Limb (tissue), 2 donors: ENCODE measurements at regions not wholly inside any gene's neighbourhood (a gene's known extent, or its start where the extent isn't known, plus 50 kb on each side); places are given as distances from the start of the nearest gene placed in this dataset.
"Not testable (repeated sequence)": the region's sequence is repeated elsewhere in the genome, so short reads cannot be mapped to it uniquely, and the experiment has no call there.

Experiments
- DNase-seq, 2 donors: peaks; one replicate each; pipeline ENCODE4 v3.0.0-alpha.2; 2016; ENCODE audit errors: extremely low spot score in 2 of 2

DNA sequence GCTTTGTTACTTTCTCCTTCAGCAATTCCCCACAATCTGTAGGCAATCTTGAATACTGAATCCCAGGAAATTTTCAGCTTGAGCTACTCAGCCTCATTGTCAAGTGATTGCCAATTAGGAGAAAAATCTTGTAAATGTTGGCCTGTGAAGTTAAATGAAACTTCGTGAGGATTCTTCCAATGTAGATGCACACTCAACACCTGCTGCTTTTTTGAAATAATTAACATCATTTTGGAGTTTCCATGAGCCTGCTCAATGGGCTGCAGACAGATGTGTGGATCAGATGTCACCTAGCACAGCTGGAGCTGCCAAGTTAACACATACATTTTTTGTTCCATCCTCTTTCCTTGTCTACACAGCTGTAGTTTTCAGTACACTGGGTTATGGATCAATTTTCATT is 645.6 kb upstream of the LUZP2 start:
- no peak for DNase-seq

DNA sequence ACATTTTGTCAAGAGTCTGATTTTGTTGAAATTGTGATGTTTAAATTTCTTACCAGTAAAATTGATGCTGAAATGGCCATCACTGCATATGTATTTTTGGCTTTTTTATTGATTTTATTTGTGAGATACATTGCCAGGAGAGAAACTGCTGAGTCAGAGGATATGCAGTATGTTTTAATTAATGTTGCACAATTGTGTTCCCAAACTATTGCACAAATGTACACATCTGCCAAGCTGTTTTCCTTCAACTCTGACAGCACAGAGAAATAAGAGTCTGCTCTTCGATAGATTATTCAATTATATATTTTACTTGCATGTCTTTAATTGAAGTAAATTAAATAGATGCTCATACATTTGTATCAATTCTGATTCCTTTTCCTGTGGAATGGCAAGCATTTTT is 640.2 kb upstream of the LUZP2 start:
- no peak for DNase-seq

DNA sequence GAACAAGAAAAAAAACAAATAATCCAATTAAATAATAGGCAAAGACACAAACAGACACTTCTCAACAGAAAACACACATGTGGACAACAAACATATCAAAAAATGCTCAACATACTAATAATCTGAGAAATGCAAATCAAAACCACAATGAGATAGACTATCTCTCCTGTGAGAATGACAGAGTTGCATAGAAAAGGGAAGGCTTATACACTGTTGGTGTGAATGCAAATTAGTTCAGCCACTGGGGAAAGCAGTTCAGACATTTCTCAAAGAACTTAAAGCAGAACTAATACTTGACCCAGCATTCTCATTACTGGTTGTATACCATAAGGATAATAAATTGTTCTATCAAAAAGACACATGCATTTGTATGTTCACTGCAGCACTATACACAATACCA is 637.8 kb upstream of the LUZP2 start:
- no peak for DNase-seq

DNA sequence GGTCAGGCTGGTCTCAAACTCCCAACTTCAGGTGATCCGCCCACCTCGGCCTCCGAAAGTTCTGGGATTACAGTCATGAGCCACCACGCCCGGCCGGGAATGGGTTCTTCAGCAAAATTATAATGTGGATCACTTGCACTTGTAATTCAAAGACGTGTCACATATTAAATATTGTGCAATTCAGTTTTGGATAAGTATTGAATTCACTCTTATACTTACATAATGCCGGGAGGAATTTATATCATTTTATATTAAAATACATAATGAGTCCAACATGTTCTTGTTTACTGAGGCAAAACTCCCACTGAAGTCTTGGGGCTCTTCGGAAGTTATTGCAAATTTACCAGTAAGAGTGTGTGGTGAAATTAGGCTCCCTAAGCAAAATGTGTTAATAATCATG is 635.2 kb upstream of the LUZP2 start:
- no peak for DNase-seq

DNA sequence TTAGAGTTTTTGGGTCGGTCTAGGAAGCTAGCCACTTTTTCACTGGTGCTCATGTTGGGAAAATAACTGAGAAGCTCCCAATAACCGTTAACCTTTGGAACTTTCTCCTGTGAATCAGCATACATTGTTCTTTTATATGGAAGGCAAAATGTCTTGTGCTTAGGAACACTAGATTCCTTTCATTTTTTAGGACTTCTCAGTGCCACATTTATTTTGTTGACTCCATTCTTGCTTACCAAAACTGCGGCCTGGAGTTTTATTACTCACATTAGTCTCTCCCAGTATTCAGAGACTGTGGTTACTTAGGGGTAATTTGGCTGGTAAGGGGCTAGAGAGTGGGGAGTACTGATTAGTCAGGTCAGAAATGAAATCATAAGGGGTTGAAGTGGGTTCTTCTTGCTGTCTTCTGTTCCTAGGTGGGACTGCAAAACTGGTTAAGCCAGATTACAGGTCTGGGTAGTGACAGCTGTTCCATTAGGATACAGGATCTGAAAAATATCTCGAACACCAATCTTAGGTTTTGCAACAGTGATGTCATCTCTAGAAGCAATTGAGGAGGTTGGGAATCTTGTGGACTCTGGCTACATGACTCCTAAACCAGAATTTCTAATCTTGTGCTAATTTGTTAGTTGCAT is 631.4 kb upstream of the LUZP2 start:
- DNase-seq: no peak

DNA sequence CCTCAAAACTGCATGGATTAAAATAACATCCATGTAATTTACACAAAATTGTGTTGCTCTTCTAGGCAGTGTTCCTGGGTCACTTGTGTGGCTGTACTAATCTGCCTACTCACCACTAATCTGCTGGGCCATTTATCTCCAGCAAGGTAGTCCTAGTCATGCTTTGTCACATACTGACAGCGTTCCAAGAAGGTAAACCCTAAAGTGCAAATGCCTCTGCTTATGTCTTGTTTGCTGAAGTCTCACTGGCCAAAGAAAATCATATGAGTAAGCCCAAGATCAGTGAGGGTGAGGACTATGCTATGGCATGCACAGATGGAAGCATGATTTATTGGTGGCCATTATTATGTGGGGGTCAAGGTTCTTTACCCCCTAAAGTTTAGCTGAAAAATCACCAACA is 630.2 kb upstream of the LUZP2 start:
- no peak for DNase-seq

DNA sequence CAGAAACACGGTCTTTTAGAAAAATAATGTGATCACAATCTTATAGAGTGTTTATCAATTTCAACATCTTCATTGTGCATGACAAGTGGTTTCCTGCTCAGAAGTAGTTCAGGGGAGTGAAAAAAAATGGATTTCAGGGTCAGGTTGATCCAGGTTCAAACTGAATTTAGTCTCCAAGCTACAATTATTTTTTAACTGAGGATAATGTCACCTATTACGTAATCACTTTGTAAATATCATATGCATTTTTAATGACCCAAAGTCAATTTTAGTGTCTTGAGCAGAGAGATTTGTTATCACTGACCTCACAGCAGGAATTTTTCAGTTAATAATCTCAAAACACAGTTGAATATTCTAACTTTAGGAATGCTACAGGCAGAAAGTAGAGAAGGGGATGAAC is 627.2 kb upstream of the LUZP2 start:
- no peak for DNase-seq

DNA sequence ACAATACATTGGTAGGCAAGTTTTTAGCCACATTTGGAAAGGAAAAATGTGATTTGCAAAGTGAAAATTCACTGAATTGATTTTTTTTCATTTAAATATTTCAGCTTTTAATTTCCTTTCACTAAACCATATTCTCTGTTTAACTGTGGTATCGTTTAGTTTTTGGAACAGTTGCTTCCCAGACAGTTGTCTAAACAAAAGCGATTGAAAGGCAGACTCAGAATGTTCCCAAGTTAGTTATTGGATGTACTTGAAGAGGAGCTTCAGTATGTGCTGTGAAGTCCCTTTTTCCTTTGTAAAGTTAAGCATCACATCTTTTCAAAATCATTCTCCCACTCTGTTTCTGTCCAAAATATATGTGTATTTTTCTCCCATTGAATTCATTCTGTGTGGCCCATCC is 623.4 kb upstream of the LUZP2 start:
- no peak for DNase-seq

DNA sequence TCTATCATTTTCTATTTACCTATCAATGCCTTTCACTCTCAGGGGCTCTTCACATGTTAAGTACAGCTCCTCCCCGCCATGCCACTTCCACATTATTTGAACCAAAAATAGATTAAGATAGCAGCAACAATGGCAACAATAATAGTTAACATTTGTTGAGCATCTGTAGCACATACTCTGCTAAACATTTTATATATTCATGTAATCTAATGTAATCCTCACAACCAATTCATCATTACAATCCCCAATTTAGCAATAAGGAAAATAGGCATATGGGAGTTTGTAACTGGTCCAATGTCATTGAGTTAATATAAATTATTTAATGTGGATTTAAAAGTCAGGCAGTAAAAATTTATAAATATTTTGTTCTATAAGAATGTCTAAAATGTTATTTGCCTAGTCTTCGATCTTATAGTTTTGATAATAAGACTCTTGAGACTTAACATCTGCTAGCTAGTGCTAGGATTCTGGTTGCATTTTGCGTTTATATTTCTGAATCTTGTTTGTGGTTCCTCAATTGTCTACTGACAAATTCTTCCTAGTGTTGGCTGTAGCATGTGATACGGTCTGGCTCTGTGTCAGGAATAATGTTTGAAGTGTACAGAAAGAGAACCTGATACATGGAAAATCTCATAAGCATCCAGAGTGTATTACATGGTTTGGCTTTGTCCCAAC is 621.5 kb upstream of the LUZP2 start:
- DNase-seq: peak in 1 of 2 donors; percentile 57

DNA sequence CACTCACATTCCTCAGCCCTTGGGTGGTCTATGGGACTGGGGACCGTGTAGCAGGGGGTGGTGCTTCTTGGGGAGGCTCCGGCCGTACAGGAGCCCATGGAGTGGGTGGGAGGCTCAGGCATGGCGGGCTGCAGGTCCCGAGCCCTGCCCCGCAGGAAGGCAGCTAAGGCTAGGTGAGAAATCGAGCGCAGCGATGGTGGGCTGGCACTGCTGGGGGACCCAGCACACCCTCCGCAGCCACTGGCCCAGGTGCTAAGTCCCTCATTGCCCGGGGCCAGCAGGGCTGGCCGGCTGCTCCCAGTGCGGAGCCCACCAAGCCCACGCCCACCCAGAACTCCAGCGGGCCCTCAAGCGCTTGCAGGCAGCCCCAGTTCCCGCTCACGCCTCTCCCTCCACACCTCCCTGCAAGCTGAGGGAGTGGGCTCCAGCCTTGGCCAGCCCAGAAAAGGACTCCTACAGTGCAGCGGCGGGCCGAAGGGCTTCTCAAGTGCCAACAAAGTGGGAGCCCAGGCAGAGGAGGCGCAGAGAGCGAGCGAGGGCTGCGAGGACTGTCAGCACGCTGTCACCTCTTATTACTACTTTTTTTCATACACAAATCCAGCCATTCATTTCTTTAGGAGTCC is 613.3 kb upstream of the LUZP2 start:
- DNase-seq: not testable (repeated sequence)

DNA sequence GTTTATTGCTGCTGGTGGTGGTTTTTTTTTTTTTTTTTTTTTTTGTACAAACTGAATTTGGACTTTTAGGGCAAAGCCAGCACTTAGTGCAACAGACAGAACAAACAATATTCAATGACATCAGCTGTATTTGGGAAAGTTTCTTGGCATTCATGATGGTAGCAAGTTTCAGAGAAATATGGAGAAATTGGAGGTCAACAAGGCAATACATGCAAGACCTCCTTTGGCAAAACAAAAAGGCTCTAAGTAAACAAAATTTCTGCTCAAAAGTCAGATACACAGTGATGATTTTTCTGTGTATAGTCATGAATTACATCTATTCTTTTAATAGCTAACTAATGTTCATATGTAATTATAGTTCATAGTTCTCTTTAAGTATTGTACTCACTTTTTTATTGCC is 612.5 kb upstream of the LUZP2 start:
- no peak for DNase-seq

DNA sequence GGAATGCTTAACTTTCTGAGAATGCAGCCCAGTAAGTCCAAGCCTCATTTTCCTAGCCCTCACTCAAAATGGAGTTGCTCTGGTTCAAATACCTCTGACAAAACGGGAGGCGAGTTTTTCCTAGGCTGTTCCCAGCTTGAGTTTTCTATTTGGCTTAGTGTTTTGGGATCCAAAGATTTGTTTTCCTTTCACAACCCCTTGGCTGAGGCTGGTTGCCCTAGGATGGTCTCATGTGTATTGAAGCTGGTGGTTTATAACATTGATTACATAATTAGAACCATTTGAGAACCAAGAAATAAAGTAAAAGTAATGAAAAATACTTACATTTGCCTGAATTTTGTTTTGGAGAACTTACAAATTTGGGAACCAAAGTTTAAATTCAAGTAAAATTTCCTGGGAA is 611.1 kb upstream of the LUZP2 start:
- DNase-seq: no peak

DNA sequence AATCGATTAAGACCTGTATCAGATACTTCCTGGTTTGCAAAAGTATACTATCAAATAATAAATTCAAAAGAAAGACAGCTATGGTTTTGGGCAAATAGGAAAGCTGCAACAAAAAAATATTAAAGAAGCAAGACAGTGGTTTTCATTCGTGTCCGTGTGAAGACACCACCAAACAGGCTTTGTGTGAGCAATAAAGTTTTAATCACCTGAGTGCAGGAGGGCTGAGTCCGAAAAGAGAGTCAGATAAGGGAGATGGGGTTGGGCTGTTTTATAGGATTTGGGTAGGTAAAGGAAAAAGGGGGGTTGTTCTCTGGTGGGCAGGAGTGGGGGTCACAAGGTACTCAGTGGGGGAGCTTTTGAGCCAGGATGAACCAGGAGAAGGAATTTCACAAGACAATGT is 609.7 kb upstream of the LUZP2 start:
- DNase-seq: not testable (repeated sequence)

DNA sequence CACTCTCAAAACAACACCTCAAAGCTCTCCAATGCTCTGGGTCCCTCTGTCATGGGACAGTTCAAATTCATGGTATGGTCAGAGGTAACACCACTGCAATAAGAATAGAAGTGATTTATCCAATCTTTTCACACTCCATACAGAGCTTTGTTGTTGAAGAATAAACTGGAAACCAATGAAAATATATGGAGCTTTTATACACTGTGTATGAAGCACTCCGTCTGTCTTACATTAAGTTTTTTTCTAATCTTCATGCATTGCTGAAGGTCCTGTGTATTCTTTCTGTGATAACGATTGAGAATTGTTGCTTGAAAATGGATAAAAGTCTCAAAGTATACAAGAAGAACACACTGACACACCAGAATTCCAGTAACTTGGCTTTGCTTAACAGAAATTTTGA is 603.7 kb upstream of the LUZP2 start:
- no peak for DNase-seq

DNA sequence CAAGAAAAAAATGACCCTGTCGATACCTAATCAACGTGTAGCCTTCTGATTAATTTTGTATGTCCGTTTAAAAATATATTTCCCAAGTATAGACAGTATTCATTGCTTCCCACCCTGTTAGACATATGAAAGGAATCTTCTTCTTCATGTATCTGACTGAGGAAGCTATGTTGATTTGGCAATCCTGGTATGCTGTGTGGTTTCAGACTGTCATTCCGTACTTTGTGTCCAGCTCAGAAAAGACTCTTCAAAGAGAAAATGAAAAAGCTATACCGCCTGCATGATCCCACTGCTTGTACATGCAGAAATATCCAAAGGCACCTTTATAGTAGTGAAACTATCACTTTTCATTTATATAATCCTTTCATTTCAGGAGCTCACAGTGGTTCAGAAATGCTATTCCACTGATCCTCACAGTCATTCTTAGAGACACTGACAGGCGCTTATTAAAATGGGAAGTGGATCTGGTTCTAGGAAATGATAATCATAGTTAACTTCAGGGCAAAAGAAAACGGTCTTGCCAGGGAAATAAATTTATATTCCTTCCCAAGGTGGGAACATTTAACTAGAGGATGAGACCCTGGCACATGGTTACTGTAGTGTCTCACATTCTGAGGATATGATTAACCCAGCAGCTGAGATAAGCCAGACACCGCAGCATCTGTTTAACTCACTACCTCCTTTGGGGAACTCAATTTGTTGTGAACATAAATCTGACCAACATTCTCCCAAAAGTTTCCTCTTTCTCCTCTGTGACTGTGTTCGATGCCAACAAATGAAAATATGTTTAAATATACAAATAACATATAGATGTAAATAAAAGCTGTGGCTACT is 599.2 kb upstream of the LUZP2 start:
- no peak for DNase-seq

DNA sequence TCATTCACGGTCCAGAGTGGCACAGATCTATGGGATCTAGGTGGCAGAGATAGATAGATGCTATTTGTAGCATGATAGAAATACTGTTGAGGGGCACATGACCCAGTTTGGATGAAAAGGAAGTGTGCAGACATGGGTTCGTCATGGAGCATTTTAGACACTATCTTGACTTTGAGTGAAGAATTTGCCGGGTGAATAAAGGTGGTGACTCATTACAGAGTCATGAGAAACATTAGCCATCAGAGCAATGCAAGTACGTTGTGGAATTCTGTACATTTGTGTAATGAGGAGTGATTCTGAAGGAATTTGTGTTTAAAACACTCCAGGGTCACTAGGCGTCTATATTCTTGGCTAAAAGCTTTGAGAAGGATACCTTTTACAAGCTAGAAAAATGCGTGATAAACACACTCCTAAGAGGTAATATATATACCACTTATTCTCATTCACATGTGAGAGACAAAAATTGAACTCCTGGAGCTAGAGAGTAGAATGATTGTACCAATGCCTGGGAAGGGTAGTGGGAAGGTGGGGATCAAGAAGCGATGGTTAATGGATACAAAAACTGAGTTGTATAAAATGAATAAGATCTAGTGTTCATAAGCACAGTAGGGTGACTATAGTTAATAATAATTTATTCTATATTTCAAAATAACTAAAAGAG is 593.7 kb upstream of the LUZP2 start:
- no peak for DNase-seq

DNA sequence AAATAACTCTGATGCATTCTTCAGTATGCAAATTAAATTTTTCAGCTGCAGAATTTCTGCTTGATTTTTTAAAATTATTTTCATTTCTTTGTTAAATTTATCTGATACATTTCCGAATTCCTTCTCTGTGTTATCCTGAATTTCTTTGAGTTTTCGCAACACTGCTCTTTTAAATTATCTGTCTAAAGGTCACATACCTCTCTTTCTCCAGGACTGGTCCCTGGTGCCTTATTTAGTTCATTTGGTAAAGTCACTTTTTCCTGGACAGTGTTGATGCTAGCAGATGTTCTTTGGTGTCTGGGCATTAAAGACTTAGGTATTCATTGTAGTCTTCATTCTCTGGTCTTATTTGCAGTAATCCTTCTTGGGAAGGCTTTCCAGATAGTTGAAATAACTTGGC is 577.4 kb upstream of the LUZP2 start:
- no peak for DNase-seq

DNA sequence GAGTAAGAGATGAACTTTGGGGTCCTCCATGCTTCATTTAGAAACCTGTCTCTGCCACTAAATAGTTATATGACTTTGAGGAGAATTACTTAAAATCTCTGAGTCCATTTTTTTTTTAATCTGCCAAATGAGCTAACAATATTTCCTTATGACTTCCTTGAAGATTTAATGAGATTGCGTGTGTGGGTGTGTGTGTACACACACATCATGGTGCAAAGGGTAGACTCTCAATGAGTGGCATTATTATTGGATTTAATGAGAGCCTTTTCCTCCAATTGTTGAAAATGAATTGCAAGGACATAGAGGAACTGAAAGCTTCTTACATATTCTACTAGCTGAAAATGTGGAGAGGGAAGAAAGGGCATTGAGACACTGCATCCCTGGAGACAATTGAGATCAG is 573.5 kb upstream of the LUZP2 start:
- DNase-seq: no peak

DNA sequence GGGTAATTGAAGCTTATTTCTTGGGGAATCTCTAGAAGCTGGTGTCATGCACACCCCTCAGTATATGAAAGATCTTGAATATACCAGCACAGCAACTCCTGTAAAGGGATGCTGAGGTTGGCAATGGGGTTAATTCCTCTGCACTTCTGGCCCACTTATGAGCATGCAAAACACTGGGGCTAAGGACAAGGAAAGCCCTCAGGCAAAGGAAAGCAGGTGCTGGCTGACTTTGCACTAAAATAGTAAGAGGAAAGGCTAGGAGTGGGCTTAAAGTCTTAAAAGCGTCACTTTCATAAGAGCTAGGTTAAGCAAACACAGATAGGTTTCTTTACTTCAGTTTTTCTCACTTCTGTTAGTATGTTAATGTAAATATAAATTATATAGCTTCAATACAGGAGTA is 572.6 kb upstream of the LUZP2 start:
- no peak for DNase-seq

DNA sequence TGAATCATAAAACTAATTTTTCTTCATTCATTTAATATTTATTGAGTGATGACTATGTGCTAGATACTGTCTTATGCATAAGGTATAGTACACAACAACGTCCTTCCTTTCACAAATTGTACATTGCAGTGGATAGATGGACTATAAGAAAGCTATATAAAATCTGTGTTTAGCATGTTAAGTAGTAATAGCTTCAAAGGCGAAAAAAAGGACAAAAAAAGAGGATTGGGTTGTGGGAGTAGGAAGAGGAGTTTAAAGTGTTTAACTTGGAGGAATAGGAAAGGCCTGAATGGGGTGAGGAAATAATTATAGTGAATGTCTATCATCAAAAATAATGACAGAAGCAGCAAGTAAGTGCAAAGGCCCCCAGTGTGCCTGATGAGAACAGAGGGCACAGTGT is 565.4 kb upstream of the LUZP2 start:
- DNase-seq: no peak

DNA sequence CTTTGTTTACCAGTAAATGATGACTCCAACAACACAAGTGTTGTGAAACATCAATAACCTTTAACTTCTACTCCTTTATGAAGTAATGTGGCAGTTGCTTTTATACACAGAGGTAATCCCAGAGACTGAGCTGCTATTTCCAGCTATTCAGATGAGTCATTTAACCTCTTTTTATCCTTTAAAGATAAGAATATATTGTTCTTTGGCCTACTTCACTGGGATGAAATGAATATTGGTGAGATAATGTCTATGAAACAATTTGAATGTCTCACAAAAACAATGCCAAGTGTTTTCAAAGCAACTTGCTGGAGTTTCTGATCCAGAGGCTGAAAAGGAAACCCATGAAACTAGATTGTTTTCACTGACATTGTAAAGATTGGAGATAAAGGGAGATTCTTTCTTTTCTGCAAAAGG is 564.4 kb upstream of the LUZP2 start:
- DNase-seq: no peak

DNA sequence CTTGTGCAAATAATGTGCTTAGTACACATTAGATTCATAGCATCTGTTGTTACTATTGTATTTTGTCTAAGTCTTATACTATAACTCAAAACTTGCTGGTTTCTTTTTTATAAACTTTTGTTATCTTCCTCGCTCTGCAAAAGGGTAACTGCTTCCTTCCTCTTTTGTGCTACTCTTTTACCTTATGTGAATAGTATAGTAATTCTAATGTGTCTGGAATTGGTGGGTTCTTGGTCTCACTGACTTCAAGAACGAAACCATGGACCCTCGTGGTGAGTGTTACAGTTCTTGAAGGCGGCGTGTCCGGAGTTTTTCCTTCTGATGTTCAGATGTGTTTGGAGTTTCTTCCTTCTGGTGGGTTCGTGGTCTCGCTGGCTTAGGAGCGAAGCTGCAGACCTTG is 563.1 kb upstream of the LUZP2 start:
- DNase-seq: no peak
